ENCODE measurements at regions not wholly inside any gene's neighbourhood (a gene's known extent, or its start where the extent isn't known, plus 50 kb on each side); places are given as distances from the start of the nearest gene placed in this dataset.

DNA sequence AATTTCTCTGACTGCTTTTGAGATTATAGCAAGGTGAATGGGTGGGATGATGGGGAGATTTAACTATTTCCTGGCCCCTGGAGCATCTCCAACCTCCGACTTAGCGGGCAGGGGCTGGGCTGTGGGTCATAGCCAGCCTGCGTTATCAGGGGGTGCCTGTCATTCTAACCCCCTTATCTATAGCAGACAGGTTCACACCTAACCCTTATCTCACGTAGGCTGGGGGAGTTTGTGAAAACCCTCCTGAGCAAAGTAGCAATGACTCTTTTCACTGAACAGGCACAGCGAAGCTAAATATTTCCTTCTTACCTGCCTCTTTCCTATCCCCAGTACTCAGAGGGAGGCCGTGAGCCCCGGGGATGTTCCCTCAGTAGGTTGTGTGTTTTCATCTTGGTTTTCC, 511.4 kb upstream of the B3GAT1 start:
- no peaks in the 10 kb centered on the region for H3K4me1 ChIP-seq (ENCODE audit: insufficient read depth, low read length, poor library complexity, severe bottlenecking)
- no peaks in the 10 kb centered on the region for H3K27me3 ChIP-seq (ENCODE audit: insufficient read depth, low read length, poor library complexity, severe bottlenecking)
- TF ChIP-seq EZH2phosphoT487 (IDR thresholded peaks at IDR 0.05; ENCODE audit: borderline replicate concordance) = no peak
- TF ChIP-seq, protein P1, sequence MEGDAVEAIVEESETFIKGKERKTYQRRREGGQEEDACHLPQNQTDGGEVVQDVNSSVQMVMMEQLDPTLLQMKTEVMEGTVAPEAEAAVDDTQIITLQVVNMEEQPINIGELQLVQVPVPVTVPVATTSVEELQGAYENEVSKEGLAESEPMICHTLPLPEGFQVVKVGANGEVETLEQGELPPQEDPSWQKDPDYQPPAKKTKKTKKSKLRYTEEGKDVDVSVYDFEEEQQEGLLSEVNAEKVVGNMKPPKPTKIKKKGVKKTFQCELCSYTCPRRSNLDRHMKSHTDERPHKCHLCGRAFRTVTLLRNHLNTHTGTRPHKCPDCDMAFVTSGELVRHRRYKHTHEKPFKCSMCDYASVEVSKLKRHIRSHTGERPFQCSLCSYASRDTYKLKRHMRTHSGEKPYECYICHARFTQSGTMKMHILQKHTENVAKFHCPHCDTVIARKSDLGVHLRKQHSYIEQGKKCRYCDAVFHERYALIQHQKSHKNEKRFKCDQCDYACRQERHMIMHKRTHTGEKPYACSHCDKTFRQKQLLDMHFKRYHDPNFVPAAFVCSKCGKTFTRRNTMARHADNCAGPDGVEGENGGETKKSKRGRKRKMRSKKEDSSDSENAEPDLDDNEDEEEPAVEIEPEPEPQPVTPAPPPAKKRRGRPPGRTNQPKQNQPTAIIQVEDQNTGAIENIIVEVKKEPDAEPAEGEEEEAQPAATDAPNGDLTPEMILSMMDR (conservative IDR thresholded peaks at IDR 0.05; ENCODE audit: low read length) = no peak
- no peaks in the 10 kb centered on the region for H4K20me1 ChIP-seq (ENCODE audit: insufficient read depth, low read length, poor library complexity, severe bottlenecking)
- H3K79me2 ChIP-seq (ENCODE audit: insufficient read depth, low read length) = no peaks in the 10 kb centered on the region
- H3F3A ChIP-seq (ENCODE audit: low read depth) = no peaks in the 10 kb centered on the region
- no peaks in the 10 kb centered on the region for H3K9me2 ChIP-seq (replicated peaks; ENCODE audit: low read depth, low read length)
- H3K4me3 ChIP-seq (ENCODE audit: low read length, poor library complexity, severe bottlenecking) = no peak overlapping the region
- no peak overlapping the region for H3K9ac ChIP-seq (ENCODE audit: low read depth, low read length, poor library complexity, severe bottlenecking)
- peaks cover 28% of the 10 kb centered on the region; the same call in 1 of the 2 replicates for H3K9me3 ChIP-seq (ENCODE audit: insufficient read depth, low read depth, low read length)
- H3K4me2 ChIP-seq (ENCODE audit: low read depth, low read length, poor library complexity, severe bottlenecking) = no peak overlapping the region
- H3K36me3 ChIP-seq (ENCODE audit: insufficient read depth, low read length) = no peaks in the 10 kb centered on the region
- no peak overlapping the region for H2AFZ ChIP-seq (ENCODE audit: low read length)

DNA sequence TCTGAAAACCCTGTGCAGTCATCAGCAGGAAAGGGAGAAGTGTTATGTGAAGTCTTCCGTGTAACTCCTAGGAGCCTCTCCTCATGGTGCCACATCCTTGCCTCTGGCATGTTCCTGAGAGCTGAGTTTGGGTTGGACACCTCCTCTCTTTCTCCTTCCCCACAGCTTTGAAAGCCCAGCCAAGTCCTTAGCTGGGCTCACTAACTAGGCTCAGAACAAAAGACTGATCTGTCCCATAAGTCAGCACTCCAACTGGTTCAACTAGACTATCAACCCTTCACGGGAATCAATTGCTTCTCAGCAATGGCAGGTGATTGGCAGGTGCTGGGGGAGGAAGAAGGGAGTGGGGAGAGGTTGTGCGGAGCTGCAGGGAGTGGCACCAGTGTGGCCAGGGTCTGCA, 509.9 kb upstream of the B3GAT1 start:
- TF ChIP-seq EZH2phosphoT487 (IDR thresholded peaks at IDR 0.05; ENCODE audit: borderline replicate concordance) = no peak
- TF ChIP-seq, protein P1 (conservative IDR thresholded peaks at IDR 0.05; ENCODE audit: low read length) = no peak
- H3K4me3 ChIP-seq (ENCODE audit: low read length, poor library complexity, severe bottlenecking) = no peak overlapping the region

DNA sequence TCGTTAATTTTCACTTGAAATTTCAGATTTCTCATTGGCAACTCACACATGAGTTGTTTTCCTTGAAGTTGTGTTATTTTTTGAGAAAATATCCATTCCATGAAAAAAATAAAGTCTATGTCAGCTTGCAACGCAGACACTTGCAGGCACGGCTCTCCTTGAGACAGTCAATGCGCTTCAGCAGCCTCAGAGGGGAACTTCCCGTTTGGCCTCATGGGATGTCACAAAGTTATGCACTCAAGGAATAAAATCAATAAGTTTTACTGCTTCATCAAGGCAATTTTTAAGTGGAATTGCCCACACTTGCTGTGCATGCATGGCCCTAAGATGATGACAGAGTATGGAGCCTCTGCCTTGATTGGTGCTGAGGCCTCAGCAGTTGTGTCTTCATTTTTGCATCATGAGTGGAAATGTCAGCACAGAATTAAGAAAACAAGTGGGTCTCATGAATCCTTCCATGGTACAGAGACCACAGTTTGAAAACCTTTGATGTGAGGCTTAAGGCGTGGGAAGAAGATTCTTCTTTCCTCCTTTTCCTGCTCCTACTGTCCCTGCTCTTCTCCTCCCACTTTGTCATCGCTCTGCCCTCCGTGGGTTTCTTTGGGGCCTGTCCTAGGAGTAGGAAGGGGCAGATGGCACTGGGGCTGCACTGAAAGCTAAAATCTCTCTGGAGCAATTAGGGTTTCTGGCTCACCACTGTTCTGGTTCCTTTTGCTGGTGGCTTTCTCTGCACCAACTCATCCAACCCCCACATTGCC, 509.0 kb upstream of the B3GAT1 start:
- Histone ChIP-seq H3K79me2 (ENCODE audit: insufficient read depth, low read length) (no peaks in the 10 kb centered on the region), H3K9ac (ENCODE audit: low read depth, low read length, poor library complexity, severe bottlenecking) (no peak overlapping the region), H3K36me3 (ENCODE audit: insufficient read depth, low read length) (no peaks in the 10 kb centered on the region), H3K4me2 (ENCODE audit: low read depth, low read length, poor library complexity, severe bottlenecking) (no peak overlapping the region), H3K4me1 (ENCODE audit: insufficient read depth, low read length, poor library complexity, severe bottlenecking) (no peaks in the 10 kb centered on the region), H3F3A (ENCODE audit: low read depth) (no peaks in the 10 kb centered on the region), H3K9me2 (replicated peaks; ENCODE audit: low read depth, low read length) (no peaks in the 10 kb centered on the region), H4K20me1 (ENCODE audit: insufficient read depth, low read length, poor library complexity, severe bottlenecking) (no peaks in the 10 kb centered on the region), H3K4me3 (ENCODE audit: low read length, poor library complexity, severe bottlenecking) (no peak overlapping the region), H3K27me3 (ENCODE audit: insufficient read depth, low read length, poor library complexity, severe bottlenecking) (no peaks in the 10 kb centered on the region), H3K9me3 (ENCODE audit: insufficient read depth, low read depth, low read length) (peaks cover 32% of the 10 kb centered on the region; the same call in 1 of the 2 replicates), H2AFZ (ENCODE audit: low read length) (no peak overlapping the region)
- no peak for TF ChIP-seq EZH2phosphoT487 (IDR thresholded peaks at IDR 0.05; ENCODE audit: borderline replicate concordance)
- TF ChIP-seq, protein P1 (conservative IDR thresholded peaks at IDR 0.05; ENCODE audit: low read length) = no peak

More for the DNA sequence above, 509.9 kb upstream of the B3GAT1 start:
- H3K36me3 ChIP-seq (ENCODE audit: insufficient read depth, low read length) = no peaks in the 10 kb centered on the region
- H3F3A ChIP-seq (ENCODE audit: low read depth) = no peaks in the 10 kb centered on the region
- no peaks in the 10 kb centered on the region for H3K4me1 ChIP-seq (ENCODE audit: insufficient read depth, low read length, poor library complexity, severe bottlenecking)
- H4K20me1 ChIP-seq (ENCODE audit: insufficient read depth, low read length, poor library complexity, severe bottlenecking) = no peaks in the 10 kb centered on the region
- H3K27me3 ChIP-seq (ENCODE audit: insufficient read depth, low read length, poor library complexity, severe bottlenecking) = no peaks in the 10 kb centered on the region
- H3K9ac ChIP-seq (ENCODE audit: low read depth, low read length, poor library complexity, severe bottlenecking) = no peak overlapping the region
- no peak overlapping the region for H3K4me2 ChIP-seq (ENCODE audit: low read depth, low read length, poor library complexity, severe bottlenecking)
- no peak overlapping the region for H2AFZ ChIP-seq (ENCODE audit: low read length)
- H3K9me2 ChIP-seq (replicated peaks; ENCODE audit: low read depth, low read length) = no peaks in the 10 kb centered on the region
- H3K79me2 ChIP-seq (ENCODE audit: insufficient read depth, low read length) = no peaks in the 10 kb centered on the region
- peaks cover 28% of the 10 kb centered on the region; the same call in 1 of the 2 replicates for H3K9me3 ChIP-seq (ENCODE audit: insufficient read depth, low read depth, low read length)

Measured in Loucy (cell line).